Testis (tissue), 2 donors: ENCODE measurements at regions not wholly inside any gene's neighbourhood (a gene's known extent, or its start where the extent isn't known, plus 50 kb on each side); places are given as distances from the start of the nearest gene placed in this dataset.

ENCODE experiments used
- POLR2A ChIP-seq: fragments of 450-650 bp; IDR thresholded peaks from one replicate; pipeline ENCODE4 v1.6.1; 2017; ENCODE audit warnings: antibody characterized with exemption, mild to moderate bottlenecking, moderate library complexity
- TF ChIP-seq, protein P1 (sequence below), 3 experiments: fragments of 450-650 bp in 2 of 3; fragments of 200-600 bp in 1 of 3; sonication (generic) in 1 of 3; IDR thresholded peaks; one replicate each; pipeline ENCODE4 v1.5.1; 2016 to 2019; ENCODE audit warnings: antibody characterized with exemption in 3 of 3, mild to moderate bottlenecking in 2 of 3, moderate library complexity in 1 of 3

DNA sequence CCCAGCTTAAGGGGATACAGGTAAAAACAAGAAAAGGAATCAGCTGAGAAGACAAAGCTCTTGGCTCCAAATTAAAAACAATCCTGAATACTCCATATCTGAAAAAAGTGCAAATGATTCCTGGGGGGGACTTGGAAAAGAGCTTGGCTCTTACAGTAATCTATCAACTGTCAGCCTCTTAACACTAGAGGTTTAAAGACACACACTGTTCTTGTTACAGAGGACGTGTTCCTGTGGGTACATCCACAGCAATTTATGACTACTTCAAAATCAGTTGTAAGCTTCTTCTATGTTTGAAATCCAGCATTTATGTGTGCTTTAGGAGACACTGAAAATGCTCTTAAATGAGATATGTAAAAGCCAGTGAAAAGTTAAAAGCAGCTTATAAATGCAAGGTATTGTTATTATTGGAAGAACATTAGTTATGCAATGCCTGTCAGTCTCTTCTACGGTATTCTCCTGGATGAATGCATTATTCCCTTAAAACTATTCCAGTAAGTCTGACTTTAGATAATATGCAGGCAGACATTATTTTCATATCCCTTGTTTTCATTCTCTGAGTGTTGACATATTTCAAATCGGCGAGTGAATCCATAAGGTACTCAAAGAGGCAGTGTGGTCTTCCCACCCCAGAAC lies 408.4 kb upstream of the ADAMTS9 start:
- TF ChIP-seq, protein P1, sequence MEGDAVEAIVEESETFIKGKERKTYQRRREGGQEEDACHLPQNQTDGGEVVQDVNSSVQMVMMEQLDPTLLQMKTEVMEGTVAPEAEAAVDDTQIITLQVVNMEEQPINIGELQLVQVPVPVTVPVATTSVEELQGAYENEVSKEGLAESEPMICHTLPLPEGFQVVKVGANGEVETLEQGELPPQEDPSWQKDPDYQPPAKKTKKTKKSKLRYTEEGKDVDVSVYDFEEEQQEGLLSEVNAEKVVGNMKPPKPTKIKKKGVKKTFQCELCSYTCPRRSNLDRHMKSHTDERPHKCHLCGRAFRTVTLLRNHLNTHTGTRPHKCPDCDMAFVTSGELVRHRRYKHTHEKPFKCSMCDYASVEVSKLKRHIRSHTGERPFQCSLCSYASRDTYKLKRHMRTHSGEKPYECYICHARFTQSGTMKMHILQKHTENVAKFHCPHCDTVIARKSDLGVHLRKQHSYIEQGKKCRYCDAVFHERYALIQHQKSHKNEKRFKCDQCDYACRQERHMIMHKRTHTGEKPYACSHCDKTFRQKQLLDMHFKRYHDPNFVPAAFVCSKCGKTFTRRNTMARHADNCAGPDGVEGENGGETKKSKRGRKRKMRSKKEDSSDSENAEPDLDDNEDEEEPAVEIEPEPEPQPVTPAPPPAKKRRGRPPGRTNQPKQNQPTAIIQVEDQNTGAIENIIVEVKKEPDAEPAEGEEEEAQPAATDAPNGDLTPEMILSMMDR (IDR thresholded peaks at IDR 0.05) = no peak
- TF ChIP-seq POLR2A = no peak
